ENCODE measurements at regions not wholly inside any gene's neighbourhood (a gene's known extent, or its start where the extent isn't known, plus 50 kb on each side); places are given as distances from the start of the nearest gene placed in this dataset.

DNA sequence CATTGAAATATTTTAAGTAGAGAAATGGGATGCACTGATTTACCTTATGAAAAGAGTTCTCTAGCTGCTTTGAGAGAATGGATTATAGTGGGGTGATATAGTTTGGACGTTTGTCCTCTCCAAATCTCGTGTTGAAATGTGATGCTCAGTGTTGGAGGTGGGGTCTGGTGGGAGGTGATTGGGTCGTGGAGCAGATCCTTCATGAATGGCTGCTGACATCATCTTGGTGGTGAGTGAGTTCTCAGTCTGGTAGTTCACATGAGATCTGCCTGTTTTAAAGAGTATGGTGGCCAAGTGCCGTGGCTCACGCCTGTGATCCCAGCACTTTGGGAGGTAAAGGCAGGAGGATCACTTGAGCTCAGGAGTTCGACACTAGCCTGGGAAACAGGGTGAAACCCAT is 58.7 kb upstream of the SH3RF3 start:
- DNase-seq, result no peak

DNA sequence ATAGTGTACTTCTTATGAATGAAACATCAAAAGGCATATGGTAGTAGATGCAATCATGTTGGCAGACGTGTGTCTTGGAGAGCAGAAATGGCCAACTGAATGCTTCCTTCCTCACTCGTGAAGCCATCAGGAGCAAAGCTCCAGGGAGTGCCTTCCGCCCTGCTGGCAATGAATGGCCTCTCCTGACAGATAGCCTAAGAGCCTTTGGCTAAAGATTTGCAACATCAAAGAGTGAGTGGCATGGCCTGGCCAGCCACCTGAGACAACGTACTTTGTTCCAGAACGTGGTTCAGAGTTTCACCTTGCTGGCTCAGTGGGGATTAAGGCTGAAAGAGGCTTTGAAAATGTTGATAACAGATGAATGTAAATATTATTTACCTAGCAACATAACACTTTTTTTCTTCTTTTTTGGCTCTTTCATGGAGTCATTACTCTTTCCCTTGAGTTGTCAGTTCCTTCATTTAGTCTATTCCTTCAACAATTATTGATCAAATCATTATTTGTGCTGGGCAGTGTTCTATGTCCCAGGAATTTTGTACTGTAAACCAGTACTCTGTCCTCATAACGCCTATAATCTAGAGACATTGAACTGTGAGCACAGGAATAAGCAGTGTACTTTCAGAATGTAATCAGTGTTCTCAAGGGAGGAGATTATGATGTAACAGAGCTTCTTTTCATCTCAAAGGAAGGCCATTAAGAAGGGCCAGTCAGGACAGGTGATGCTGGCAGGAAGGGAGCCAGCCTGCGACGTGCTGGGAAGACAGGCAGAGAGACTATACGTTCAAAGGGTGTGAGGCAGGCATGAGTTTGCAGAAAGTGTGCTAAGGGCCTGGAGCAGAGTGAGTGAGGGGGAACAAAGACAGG is 59.4 kb upstream of the SH3RF3 start:
- DNase-seq, result peak; percentile 40

DNA sequence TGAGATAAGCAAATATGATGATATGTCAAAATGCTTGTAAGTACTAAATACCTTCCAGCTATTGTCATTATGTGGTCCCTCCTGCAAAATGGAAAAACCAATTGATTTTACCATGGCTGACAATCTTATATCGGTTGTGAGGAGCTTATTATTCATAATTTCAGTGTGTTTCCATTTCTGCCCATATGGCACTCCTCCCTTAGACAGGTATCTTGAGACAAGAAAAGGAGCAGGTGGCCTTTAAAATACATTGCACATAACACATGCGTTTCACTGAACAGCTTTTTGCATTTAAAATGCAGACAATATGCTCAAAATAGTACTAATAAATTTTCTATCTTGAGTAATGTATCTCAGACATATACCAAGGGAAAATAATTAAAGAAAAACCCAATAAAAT is 60.2 kb upstream of the SH3RF3 start:
- no peak for DNase-seq

DNA sequence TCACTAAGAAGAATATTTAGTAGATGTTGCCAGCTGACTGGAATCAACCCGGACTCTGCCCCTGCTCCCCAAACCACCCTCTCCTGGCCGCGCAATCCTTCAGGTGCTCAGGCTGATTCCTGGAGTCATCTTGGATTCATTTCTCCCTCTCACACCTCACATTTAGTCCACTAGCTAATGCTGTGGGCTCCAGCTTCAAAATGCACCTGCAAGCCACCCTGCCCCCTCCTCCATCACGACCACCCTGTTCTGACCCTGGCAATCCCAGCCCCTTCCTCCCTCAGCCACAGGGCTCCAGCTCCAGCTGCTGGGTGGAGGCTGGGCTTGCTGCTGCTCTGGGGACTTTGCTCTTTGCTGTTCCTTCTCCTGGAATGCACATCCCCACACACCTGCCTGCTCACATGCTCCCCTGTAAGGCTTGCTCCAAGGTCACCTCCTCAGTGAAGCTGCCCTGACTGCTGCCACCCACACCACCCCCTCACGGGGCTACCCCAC is 61.3 kb upstream of the SH3RF3 start:
- DNase-seq, result no peak

DNA sequence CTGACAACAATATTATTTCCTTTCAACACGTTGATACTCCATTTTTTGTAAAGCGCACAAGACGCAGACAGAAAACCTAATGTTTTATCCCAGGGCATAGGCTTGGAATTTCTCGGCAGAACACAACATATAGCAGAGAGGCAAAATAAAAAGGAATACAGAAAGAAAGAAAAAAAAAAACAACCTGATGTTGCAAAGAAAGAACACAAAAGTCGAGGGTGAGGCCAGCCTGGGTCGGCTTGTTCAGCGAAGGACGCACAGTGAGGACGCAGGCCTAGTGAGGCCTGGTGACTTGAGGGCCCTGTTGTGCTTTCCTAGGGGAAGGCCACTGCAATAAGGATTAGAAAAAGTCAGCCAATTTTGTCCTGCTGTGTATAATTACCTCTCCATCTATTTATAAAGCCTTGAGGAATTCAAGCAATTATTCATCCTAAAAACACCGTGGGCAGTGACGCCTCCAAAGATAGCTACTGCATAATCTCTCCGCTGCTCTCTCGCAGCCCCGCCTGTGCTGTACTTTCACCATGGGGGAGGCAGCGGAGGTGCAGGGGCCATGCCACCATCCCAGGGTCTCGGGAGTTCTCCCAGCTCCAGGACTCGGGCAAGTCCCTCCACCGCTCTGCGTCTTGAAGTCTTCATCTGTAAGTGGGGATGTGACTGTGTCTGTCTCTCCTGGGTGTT is 61.9 kb upstream of the SH3RF3 start:
- no peak for DNase-seq

DNA sequence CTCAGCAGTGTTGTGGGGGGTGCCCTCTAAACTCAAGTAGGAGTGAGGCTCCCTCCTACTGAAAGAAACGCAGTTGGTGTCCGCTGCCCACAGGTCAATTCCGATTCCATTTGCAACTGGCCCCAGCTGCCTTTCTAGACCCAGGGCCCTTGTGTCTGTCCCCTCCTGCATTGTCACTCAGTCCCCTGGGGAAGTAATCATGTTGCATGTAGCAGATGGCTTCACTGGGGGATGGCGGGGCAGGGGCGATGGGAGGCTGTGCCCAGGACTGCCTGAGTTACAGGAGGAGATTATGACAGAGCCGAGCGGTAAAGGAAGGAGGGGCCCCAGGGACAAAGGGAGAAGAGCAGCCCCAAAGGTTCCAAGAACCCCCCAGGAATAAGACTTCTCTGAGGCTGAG is 62.5 kb upstream of the SH3RF3 start:
- DNase-seq, result no peak

DNA sequence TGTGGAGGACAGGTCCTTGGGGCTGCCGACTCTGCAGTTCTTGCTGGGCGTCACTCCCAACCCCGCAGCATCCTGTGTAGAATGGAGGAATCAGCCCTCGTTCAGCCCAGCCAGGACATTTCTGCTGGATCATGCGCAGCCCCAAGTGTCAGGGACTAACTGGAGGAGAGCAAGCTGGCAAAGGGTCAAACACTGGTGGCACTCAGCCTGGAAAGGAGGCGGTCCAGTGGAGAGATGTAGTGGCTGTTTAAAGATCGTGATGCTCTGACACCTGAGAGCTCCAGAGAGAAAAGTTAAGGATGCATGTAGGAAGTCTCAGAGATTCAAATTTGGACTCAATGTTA is 63.6 kb upstream of the SH3RF3 start:
- DNase-seq, result no peak

DNA sequence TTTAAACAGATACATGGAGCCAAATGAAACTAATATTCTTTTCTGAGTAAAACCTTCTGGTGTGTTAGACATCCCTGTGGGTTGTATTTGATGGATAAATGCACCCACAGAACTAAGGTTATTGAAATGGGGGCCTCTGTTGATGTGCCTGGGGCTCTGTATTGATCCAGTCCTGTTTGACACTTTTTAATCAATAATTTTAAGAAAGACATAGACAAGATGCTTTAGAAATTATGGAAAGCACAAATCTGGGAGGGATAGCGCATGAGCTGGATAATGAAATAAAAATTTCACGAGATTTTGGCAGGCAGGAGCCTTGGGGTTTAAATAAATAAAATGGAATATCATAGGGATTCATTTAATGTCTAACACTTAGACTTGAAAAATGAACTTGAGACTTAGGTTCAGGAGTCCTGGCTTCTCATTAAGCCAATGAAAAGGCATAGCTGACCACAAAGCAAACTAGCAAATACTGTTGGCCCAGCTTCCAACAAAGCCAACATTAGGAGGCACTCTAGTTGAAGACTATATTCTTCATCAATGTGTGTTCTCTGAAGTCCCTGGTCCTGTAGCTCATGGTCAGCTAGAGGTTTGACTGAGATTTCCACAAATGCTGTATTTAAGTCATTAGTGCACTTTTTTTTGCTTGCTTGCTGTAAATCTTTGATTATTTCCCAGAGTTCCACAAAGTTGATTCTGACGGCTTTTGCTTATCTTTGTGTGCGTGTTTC is 64.2 kb upstream of the SH3RF3 start:
- no peak for DNase-seq

DNA sequence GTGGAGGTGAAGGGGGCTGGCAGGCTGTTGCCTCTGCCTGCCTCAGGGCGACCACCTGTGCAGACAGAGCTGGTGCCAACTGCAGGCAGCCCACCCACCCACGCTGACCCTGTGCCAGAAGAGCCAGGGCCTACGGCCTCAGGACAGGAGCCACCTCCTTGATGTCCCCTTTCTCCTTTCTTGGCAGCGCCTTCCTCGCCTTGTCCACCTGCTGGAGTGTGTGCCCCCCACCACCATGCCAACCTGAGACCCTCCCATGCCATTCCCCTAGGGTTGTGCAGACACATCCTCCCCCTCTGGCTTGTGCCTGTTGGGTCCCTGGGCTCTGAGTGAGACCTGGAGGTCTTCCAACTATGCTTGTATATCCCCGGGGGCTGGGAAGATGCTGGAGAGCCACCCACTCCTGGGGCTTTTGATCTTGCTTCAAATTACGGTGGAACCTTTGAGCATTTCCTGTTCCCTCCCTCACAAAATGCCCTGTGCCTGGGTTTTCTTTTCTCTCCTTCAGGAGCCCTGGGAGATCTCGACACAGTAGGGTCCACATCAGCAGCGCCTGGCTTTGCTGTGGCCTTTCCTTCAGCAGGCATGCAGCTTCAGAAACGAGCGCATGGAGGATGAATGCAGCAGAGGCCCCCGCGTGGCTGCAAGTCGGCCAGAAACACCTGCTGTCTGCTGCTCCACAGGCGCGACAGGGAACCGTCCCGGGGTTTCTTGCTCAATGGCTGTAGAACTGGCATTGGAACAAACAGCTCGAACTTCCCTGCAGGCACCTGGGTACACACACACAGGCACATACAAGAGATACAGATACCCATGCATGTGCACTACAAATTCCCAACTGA is 65.9 kb upstream of the SH3RF3 start:
- peak; percentile 78 for DNase-seq

DNA sequence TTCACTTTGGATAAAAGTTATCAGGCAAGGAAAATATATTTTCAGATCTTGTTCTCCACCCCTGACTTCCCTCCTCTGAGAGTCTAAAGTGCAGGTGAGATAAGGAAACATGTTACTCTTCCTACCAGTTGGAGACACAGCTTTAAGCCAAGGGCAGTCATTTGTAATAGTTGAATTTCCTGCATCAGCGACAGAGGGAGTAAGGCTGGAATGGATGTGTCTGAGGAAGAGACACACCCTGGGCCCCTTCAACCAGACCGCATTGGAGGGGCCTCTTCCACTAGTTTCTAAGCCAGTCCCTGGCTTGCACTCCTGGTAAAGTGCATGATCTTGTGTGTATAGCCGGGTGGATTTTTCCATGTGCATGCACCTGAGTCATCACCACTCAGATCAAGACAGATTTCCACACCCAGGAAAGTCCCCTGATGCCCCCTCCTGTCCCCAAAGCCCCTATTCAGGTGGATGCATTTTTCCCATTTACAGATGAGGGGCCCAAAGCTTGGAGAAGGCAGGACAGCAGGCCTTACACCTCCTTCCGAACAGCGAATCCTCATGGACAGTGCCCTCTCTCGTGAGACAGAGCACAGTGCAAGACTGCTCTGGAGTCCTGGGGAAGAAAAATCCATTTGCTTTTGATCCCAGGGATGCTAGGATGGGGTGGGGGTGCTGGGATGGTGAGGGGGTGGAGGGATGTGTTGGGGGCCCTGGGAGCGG is 66.7 kb upstream of the SH3RF3 start:
- no peak for DNase-seq

DNA sequence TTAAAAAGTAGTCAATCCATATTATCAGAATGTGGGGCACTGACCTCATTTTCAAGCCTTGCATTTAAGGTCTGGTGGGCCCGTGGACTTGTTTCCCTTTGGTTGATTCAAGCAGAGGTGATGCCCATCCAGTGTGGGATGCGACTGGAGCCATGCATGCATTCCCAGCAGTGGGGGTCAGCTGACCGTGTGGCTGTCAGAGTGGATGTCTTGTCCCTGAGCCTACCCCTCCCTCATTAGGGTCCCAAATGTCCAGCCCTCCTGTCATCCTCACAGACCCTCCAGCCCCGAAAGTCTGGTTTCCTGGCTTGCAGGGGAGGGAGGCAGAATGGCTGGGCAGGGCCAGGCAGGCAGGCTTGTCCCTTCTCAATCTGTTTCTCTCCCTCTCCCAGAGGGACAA is 67.3 kb upstream of the SH3RF3 start:
- DNase-seq, result no peak

DNA sequence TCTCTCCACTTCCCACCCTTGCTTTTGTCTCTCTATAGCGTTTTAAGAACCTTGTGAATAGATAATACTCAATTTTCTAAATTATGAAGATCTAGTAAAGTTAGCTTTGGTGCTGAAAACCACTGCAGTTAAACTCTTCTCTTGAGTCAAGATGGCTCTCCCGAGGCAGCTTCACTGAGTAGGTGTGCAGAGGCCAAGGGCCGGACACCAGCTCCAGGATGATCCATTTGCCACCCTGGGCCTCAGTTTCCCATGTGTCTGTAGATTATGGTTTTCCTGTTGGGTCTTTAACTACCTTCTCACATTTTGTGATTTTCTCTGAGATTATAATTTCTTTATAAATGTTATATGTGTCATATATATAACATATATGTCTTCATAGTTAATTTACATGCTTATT is 68.5 kb upstream of the SH3RF3 start:
- no peak for DNase-seq

DNA sequence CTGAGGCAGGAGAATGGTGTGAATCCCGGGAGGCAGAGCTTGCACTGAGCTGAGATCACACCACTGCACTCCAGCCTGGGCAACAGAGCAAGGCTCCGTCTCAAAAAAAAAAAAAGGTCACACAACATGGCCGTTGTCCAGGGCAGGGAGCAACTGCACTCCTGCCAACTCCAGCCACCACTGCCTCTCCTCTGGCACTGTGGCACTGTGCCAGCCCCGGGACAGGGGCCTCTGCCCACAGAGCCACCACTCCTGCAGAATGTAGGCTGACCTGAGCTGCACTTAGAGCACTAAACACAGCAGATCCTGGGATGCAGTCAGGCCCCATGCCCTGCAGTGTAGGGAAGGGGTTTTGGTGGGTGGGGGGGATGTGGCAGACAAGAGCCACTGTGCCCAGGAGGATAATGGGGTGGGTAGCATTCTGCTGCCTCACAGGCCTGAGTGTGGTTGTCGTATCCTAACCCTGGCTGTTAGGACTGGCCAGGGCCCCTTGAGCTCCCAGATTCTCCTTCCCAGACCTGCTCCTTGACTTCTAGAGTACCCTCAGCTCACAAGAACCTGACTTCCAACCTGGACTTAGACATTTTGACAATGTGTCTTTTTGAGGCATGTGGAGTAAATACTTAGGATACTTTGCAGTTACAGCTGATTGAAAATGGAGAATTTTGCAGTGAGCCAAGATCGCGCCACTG is 69.4 kb upstream of the SH3RF3 start:
- peak; percentile 18 for DNase-seq

DNA sequence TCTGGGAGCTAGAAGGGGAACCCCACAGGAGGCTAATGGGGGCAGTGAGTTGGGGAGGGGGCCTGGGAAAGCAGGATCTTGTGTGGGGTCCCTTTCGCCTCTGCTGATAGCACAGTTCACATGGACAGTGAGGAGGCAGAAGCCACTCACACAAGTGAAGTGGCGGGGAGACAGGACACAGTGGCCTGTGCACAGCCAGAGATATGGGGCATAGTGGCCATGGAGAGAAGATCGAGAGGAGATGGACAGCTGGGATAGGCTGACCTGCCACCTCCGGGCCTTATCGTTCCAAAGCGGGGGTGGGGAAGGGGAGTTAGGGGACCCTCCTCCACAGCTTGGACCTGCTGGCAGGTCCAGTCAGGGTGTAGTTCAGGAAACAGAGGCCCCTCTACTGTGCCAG is 69.8 kb upstream of the EDAR start:
- no peak for DNase-seq

DNA sequence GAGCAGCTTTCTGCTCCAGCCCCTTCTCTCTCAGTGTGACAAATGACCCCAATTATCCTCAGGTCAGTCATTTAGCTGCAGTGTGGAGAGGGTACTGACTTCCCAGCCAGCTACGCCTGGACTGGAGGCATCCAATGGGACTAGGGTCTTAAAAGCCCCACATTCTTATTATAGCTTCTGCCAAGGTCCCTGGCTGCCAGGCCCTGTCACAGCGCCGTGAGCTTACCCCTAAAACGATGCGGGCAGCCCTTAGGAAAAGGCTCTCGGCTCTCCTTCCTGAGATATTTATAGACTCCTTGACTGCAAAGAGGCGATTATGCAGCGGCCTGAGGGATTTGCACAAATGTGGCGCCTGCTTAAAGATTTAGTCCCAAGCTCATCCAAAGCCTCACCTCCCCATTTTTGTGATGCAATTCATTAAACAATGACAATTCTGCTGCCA is 69.2 kb upstream of the EDAR start:
- DNase-seq, result no peak

DNA sequence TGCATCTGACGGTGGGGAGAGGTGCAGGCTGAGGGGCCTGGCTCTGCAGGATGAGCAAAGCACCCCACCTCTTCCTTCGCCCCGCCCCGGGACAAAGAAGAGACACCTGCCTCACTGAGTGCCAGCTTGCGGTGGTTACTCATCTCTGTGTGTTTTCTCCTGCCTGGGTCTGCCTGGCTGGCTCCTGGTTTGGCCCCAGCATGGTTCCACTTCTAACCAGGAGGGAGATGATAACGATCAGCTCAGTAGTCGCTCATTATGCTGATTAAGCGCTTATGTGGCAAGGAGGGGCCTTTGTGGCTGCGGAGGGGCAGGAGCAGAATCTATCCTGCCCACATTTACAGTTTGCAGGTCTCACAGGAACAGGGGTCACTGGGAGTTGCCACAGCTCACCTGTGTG is 68.7 kb upstream of the EDAR start:
- DNase-seq, result no peak

DNA sequence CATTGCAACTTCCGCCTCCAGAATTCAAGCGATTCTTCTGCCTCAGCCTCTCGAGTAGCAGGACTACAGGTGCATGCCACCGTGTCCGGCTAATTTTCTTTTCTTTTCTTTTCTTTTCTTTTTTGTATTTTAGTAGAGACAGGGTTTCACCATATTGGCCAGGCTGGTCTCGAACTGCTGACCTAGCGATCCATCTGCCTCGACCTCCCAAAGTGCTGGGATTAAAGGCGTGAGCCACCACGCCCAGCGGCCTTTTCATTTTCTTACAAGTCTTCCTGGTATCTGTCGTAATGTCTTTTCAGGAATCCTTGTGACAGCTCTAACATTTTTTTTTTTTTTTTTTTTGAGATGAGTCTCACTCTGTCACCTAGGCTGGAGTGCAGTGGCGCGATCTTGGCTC is 66.4 kb upstream of the EDAR start:
- no peak for DNase-seq

DNA sequence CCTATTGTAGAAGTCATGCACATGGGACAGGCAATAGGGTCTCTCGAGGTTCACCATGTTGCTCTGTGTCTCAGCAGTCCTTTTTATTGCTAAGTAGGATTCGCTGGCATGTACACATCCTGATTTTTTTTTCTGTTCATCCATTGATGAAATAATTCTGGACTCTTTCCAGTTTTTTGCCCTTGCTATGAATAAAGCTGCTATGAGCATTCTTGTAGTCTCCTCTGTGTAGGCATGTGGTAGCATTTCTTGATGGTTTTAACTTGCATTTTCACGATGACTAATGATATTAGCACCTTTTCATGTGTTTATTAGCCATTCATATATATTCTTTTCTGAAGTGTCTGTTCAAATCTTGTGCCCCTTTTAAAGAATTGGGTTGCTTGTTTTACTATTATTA is 65.8 kb upstream of the EDAR start:
- DNase-seq, result no peak

DNA sequence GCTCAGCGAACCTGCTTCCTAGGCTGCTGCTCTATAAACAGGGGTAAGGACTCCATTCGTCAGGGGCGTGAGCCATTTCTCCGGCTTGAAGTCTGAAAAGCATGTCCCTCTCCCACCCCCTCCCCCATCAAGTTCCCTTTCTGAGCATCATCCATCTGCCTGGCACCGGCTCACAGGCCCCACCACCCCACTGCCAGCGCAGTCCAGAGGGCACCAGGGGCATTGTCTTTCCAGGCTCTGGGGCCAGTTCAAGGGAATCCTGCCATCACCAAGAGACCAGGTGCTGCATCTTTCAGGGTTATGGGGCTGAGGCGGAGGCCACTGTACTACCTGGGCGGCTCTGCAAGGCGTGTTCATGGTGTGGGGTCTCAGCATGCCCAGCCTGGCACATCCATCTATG is 64.7 kb upstream of the EDAR start:
- DNase-seq, result no peak

DNA sequence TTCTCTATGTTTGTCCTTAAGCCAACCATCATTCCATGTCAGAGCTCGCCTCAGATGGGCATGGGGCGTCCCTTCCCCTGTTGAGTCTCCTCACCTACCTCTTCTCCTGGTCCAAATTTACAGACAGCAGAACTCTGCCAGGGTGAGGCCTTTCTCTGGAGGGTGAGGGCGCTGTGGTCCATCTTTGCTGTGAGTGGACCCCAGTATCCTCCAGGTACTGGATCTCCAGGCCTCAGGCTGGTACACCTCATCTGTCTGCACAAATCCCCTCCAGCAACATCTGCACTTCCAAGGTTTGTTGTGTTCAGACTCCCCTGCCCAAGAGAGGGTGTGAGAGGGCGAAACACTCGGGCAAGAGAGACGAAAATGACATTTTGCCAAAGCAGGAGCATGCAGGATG is 63.9 kb upstream of the EDAR start:
- no peak for DNase-seq

DNA sequence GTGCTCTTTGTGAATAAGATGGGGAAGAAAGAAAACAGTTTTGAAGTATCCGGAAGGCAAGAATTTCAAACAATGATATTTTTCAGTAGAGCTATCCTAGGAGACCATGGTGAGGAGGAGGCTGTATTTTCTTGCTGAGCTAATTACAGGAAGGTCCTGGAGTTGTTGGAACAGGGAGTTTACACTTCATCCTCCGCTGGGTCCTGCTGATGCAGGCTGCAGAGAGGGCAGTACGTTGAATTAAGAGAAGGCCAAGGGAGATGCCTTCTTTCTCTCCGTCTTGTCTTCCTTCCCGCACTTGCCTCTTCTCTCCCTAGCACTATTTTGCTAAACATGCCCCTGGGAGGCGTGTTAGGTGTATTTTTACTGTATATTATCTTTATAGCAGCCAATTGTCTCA is 60.0 kb upstream of the EDAR start:
- DNase-seq, result no peak

DNA sequence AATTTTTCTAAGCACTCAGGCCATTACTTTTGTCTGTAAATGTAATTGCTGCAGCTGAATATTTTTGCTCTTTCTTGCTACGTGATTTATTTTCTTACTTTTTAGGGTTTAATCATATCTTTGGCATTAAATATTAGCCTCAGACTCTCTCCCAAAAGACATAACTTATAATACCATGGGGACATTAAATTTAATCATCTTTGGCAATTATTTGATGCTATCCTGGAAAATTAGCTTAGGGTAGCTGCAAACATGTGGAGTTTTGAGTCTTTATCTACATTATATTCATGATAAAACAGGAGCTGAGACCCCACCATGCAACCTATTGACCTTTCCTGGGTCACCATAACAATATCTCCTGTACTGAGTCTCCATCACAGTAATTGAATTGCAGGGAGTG is 59.1 kb upstream of the EDAR start:
- DNase-seq, result no peak

Data from DMS53 (cell line).